GM12878 (cell line): ENCODE measurements at regions not wholly inside any gene's neighbourhood (a gene's known extent, or its start where the extent isn't known, plus 50 kb on each side); places are given as distances from the start of the nearest gene placed in this dataset.

Experiments used
- ATAC-seq: fragments of 200-7000 bp; cut with Tn5 transposase; 3 replicates; pipeline ENCODE4 v1.9.1; 2020; ENCODE audit warnings: mild to moderate bottlenecking, moderate library complexity
- BruUV-seq: library from RNA; stranded (reverse); fragments of 400-500 nt; replicated peaks from 2 replicates; lab custom pipeline; 2021; lab: Mats Ljungman, UMichigan
- CTCF ChIA-PET: fragments of 300-600 bp; sonication (Branson Sonifier 250); formaldehyde crosslinking; extraction: SDS; loops from one replicate; lab custom pipeline; 2021; ENCODE audit warnings: inconsistent platforms; lab: Yijun Ruan, JAX
- POLR2A ChIA-PET: fragments of 350-600 bp; formaldehyde crosslinking; extraction: SDS; loops from one replicate; lab custom pipeline; 2021; ENCODE audit warnings: inconsistent platforms; lab: Charles Lee
- RAD21 ChIA-PET: fragments of 300-600 bp; sonication (Branson Sonifier 250); formaldehyde crosslinking; loops from one replicate; lab custom pipeline; 2023; ENCODE audit warnings: antibody characterized with exemption; ENCODE audit not compliant: unreplicated experiment; lab: Charles Lee
- SMC1A ChIA-PET: fragments of 300-600 bp; sonication (Branson Sonifier 250); formaldehyde crosslinking; loops from one replicate; lab custom pipeline; 2023; ENCODE audit not compliant: unreplicated experiment, uncharacterized antibody; lab: Charles Lee
- DNase-seq: peaks from one replicate; pipeline ENCODE4 v3.0.0-alpha.2; 2011; ENCODE audit warnings: low read depth, low spot score
- FAIRE-seq: peaks from 3 replicates; lab custom pipeline; 2011; peaks lifted over from hg19 to GRCh38; lab: Jason Lieb, UNC
- H2AFZ ChIP-seq: 2 replicates; pipeline ENCODE4 v1.6.0; 2011; ENCODE audit warnings: low read depth, low read length, control low read depth; ENCODE audit not compliant: control insufficient read depth
- H3K27ac ChIP-seq: 2 replicates; pipeline ENCODE4 v1.5.1; 2011; ENCODE audit warnings: control low read depth; ENCODE audit not compliant: control insufficient read depth, insufficient read depth
- H3K27me3 ChIP-seq, 2 experiments: replicated peaks in 1 of 2; 2 replicates each; pipeline versions ENCODE4 v1.6.0 to v1.6.1; 2011; ENCODE audit warnings: low read length in 1 of 2; ENCODE audit not compliant: control insufficient read depth in 2 of 2, insufficient read depth in 2 of 2
- H3K36me3 ChIP-seq, 2 experiments: 2 replicates each; pipeline ENCODE4 v1.5.1; 2011; ENCODE audit warnings: low read length in 1 of 2; ENCODE audit not compliant: control insufficient read depth in 2 of 2, insufficient read depth in 2 of 2
- H3K4me1 ChIP-seq: 2 replicates; pipeline ENCODE4 v1.6.1; 2011; ENCODE audit warnings: mild to moderate bottlenecking, low read length, moderate library complexity, mixed read lengths; ENCODE audit not compliant: control insufficient read depth, insufficient read depth
- H3K4me2 ChIP-seq: 2 replicates; pipeline ENCODE4 v1.6.0; 2011; ENCODE audit warnings: control low read depth; ENCODE audit not compliant: control insufficient read depth, insufficient read depth
- H3K4me3 ChIP-seq: fragments of 200-600 bp; sonication (generic); 2 replicates; pipeline ENCODE4 v1.5.1; 2016
- H3K79me2 ChIP-seq: 2 replicates; pipeline ENCODE4 v1.6.0; 2011; ENCODE audit warnings: low read length; ENCODE audit not compliant: control insufficient read depth, insufficient read depth
- H3K9ac ChIP-seq: 2 replicates; pipeline ENCODE4 v1.8.0; 2011; ENCODE audit warnings: low read length, control low read depth, mixed read lengths; ENCODE audit not compliant: control insufficient read depth, insufficient read depth
- H3K9me3 ChIP-seq: replicated peaks from 3 replicates; pipeline ENCODE4 v1.5.1; 2011; ENCODE audit warnings: mild to moderate bottlenecking, low read length; ENCODE audit not compliant: control insufficient read depth, insufficient read depth
- H4K20me1 ChIP-seq: 2 replicates; pipeline ENCODE4 v1.6.0; 2011; ENCODE audit not compliant: control insufficient read depth, insufficient read depth
- CBX3 ChIP-seq: fragments of 200-600 bp; sonication (generic); IDR thresholded peaks from 2 replicates; pipeline ENCODE4 v1.6.1; 2016; ENCODE audit warnings: low read depth, borderline replicate concordance
- CHD1 ChIP-seq: IDR thresholded peaks from 2 replicates; pipeline ENCODE4 v1.6.1; 2012; ENCODE audit warnings: low read depth, low read length, improper control_type of control experiment
- CREM ChIP-seq: IDR thresholded peaks from 2 replicates; pipeline ENCODE4 v1.6.1; 2014; ENCODE audit warnings: antibody characterized with exemption, low read depth
- GABPA ChIP-seq: IDR thresholded peaks from 2 replicates; pipeline ENCODE4 v1.6.1; 2014; ENCODE audit warnings: antibody characterized with exemption, low read depth, mild to moderate bottlenecking, inconsistent platforms
- JUND ChIP-seq: IDR thresholded peaks from 2 replicates; pipeline ENCODE4 v1.6.1; 2012; ENCODE audit warnings: low read depth, mild to moderate bottlenecking, low read length, improper control_type of control experiment, moderate library complexity
- KAT2A ChIP-seq: conservative IDR thresholded peaks from 2 replicates; pipeline ENCODE4 v1.6.1; 2011; ENCODE audit warnings: low read depth, low read length; ENCODE audit not compliant: control insufficient read depth
- KDM1A ChIP-seq: fragments of 200-600 bp; sonication (generic); IDR thresholded peaks from 2 replicates; pipeline ENCODE4 v1.6.1; 2016; ENCODE audit warnings: borderline replicate concordance
- NR2C2 ChIP-seq: IDR thresholded peaks from 2 replicates; pipeline ENCODE4 v1.6.1; 2011; ENCODE audit warnings: borderline replicate concordance, low read depth; ENCODE audit not compliant: control insufficient read depth, insufficient read length
- RELA ChIP-seq: fragments of 450-650 bp; IDR thresholded peaks from 2 replicates; pipeline ENCODE4 v1.8.0; 2014; ENCODE audit warnings: borderline replicate concordance; ENCODE audit not compliant: partially characterized antibody
- SPI1 ChIP-seq: IDR thresholded peaks from 2 replicates; pipeline ENCODE4 v1.6.1; 2011; ENCODE audit warnings: low read depth, mild to moderate bottlenecking, low read length, moderate library complexity, borderline replicate concordance; ENCODE audit not compliant: insufficient read depth
- SUPT20H ChIP-seq: IDR thresholded peaks from 2 replicates; pipeline ENCODE4 v1.6.1; 2011; ENCODE audit warnings: low read depth, mild to moderate bottlenecking, low read length, moderate library complexity, borderline replicate concordance; ENCODE audit not compliant: control insufficient read depth
- YBX1 ChIP-seq: fragments of 450-650 bp; IDR thresholded peaks from 2 replicates; pipeline ENCODE4 v1.6.1; 2016; ENCODE audit warnings: antibody characterized with exemption
- ZBED1 ChIP-seq: IDR thresholded peaks from 2 replicates; pipeline ENCODE4 v1.6.1; 2016; ENCODE audit warnings: borderline replicate concordance
- WGBS: methylation state at CpG from one replicate; pipeline ENCODE4 v1.1.6; 2016; ENCODE audit warnings: low lambda C conversion rate; ENCODE audit not compliant: insufficient replicate concordance, insufficient coverage; ENCODE audit errors: missing lambda C conversion rate; 5-methylcytosine and 5-hydroxymethylcytosine counted together
- in situ Hi-C: fragments of 300-500 bp; cut with MboI; formaldehyde crosslinking; loops from 9 replicates; pipeline ENCODE4 v1.14.3; 2018; ENCODE audit warnings: mixed read lengths
- intact Hi-C: fragments of 100-400 bp; cut with micrococcal nuclease; formaldehyde crosslinking; loops from one replicate; pipeline ENCODE4 v1.14.2; 2022; ENCODE audit not compliant: unreplicated experiment
- TF ChIP-seq, protein P1 (sequence below): fragments of 450-650 bp; IDR thresholded peaks from 2 replicates; pipeline ENCODE4 v1.6.1; 2017; ENCODE audit warnings: mild to moderate bottlenecking, moderate library complexity
- TF ChIP-seq, protein P2 (sequence below): fragments of 450-650 bp; IDR thresholded peaks from 2 replicates; pipeline ENCODE4 v1.6.1; 2017; ENCODE audit warnings: antibody characterized with exemption, mild to moderate bottlenecking, moderate library complexity
- TF ChIP-seq, protein P3 (sequence below): IDR thresholded peaks from 2 replicates; pipeline ENCODE4 v1.6.1; 2011; ENCODE audit warnings: borderline replicate concordance, low read depth, mild to moderate bottlenecking, moderate library complexity, low read length; ENCODE audit not compliant: insufficient read depth, poor library complexity, severe bottlenecking

GRCh38 chr2:206379266-206379665, 64.1 kb upstream of the ADAM23 start (continued):
- TF ChIP-seq CREM (no peak), YBX1 (no peak), JUND (no peak), SUPT20H (no peak), RELA (no peak)

- ATAC-seq (no peak), DNase-seq (no peak), FAIRE-seq (no peak)
- H3K79me2 ChIP-seq, result no peaks in the 10 kb centered on the region
- H3K27ac ChIP-seq, result no peak overlapping the region
- SMC1A ChIA-PET, result no interaction called here
- no peaks in the 10 kb centered on the region for H3K4me1 ChIP-seq
- no peak overlapping the region for H3K4me3 ChIP-seq
- 22% methylated on average over 3 of the region's 3 CpGs for WGBS
- no TSS peak for BruUV-seq
- RAD21 ChIA-PET, result no interaction called here
- CTCF ChIA-PET, result no interaction called here
- no peak for TF ChIP-seq KDM1A
- TF ChIP-seq KAT2A, result no peak
- TF ChIP-seq, protein P1, sequence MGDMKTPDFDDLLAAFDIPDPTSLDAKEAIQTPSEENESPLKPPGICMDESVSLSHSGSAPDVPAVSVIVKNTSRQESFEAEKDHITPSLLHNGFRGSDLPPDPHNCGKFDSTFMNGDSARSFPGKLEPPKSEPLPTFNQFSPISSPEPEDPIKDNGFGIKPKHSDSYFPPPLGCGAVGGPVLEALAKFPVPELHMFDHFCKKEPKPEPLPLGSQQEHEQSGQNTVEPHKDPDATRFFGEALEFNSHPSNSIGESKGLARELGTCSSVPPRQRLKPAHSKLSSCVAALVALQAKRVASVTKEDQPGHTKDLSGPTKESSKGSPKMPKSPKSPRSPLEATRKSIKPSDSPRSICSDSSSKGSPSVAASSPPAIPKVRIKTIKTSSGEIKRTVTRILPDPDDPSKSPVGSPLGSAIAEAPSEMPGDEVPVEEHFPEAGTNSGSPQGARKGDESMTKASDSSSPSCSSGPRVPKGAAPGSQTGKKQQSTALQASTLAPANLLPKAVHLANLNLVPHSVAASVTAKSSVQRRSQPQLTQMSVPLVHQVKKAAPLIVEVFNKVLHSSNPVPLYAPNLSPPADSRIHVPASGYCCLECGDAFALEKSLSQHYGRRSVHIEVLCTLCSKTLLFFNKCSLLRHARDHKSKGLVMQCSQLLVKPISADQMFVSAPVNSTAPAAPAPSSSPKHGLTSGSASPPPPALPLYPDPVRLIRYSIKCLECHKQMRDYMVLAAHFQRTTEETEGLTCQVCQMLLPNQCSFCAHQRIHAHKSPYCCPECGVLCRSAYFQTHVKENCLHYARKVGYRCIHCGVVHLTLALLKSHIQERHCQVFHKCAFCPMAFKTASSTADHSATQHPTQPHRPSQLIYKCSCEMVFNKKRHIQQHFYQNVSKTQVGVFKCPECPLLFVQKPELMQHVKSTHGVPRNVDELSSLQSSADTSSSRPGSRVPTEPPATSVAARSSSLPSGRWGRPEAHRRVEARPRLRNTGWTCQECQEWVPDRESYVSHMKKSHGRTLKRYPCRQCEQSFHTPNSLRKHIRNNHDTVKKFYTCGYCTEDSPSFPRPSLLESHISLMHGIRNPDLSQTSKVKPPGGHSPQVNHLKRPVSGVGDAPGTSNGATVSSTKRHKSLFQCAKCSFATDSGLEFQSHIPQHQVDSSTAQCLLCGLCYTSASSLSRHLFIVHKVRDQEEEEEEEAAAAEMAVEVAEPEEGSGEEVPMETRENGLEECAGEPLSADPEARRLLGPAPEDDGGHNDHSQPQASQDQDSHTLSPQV, result no peak
- TF ChIP-seq, protein P2, sequence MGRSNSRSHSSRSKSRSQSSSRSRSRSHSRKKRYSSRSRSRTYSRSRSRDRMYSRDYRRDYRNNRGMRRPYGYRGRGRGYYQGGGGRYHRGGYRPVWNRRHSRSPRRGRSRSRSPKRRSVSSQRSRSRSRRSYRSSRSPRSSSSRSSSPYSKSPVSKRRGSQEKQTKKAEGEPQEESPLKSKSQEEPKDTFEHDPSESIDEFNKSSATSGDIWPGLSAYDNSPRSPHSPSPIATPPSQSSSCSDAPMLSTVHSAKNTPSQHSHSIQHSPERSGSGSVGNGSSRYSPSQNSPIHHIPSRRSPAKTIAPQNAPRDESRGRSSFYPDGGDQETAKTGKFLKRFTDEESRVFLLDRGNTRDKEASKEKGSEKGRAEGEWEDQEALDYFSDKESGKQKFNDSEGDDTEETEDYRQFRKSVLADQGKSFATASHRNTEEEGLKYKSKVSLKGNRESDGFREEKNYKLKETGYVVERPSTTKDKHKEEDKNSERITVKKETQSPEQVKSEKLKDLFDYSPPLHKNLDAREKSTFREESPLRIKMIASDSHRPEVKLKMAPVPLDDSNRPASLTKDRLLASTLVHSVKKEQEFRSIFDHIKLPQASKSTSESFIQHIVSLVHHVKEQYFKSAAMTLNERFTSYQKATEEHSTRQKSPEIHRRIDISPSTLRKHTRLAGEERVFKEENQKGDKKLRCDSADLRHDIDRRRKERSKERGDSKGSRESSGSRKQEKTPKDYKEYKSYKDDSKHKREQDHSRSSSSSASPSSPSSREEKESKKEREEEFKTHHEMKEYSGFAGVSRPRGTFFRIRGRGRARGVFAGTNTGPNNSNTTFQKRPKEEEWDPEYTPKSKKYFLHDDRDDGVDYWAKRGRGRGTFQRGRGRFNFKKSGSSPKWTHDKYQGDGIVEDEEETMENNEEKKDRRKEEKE, result no peak
- TF ChIP-seq SPI1, result no peak
- no peak for TF ChIP-seq GABPA
- TF ChIP-seq NR2C2, result no peak
- TF ChIP-seq ZBED1, result no peak
- TF ChIP-seq, protein P3, sequence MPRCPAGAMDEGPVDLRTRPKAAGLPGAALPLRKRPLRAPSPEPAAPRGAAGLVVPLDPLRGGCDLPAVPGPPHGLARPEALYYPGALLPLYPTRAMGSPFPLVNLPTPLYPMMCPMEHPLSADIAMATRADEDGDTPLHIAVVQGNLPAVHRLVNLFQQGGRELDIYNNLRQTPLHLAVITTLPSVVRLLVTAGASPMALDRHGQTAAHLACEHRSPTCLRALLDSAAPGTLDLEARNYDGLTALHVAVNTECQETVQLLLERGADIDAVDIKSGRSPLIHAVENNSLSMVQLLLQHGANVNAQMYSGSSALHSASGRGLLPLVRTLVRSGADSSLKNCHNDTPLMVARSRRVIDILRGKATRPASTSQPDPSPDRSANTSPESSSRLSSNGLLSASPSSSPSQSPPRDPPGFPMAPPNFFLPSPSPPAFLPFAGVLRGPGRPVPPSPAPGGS, result no peak
- no peak for TF ChIP-seq CHD1
- TF ChIP-seq CBX3, result no peak
- no peaks in the 10 kb centered on the region for H3K9me3 ChIP-seq
- H4K20me1 ChIP-seq, result no peaks in the 10 kb centered on the region
- POLR2A ChIA-PET, result no interaction called here
- no peak overlapping the region for H3K4me2 ChIP-seq
- no peaks in the 10 kb centered on the region for H3K36me3 ChIP-seq
- H2AFZ ChIP-seq, result no peak overlapping the region
- no peak overlapping the region for H3K9ac ChIP-seq
- in situ Hi-C loops (no loop called here), intact Hi-C loops (no loop called here)
- H3K27me3 ChIP-seq, result no peaks in the 10 kb centered on the region
Measured at GRCh38 chr2:206379886-206380285, 63.4 kb upstream of the ADAM23 start.
